ENCODE measurements at regions not wholly inside any gene's neighbourhood (a gene's known extent, or its start where the extent isn't known, plus 50 kb on each side); places are given as distances from the start of the nearest gene placed in this dataset.

DNA sequence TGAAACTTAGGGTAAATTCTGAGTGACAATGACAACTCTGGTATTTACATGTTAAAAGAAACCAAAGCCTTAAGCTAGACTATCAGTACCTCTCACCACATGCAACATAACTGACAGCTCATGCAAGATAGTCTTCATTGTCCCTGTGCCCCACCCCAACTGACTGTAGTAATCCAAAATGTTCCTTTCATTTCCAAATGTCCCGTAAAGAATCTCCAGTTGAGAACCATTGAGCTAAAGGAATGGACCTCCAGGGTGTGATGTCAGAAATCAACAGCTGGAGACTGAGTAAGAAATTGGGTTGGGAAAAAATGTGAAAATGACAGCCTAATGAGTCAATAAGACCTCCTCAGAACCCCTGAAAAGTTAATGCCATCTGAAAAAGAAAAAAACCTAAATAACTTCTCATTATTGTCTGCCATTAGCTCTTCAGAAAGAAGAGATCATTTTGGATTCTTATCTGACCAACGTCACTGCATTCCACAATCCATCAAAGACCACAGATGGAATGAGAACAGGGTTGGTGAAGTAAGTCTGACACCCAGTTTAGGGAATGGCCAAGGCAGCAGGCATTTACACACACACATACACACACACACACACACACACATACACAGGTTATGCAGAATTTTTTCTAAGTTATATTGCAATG lies 51.7 kb upstream of the ACVR2A start:
- DNase-seq (ENCODE audit: low read depth in 4 of 4, low spot score in 2 of 4) = no peak

DNA sequence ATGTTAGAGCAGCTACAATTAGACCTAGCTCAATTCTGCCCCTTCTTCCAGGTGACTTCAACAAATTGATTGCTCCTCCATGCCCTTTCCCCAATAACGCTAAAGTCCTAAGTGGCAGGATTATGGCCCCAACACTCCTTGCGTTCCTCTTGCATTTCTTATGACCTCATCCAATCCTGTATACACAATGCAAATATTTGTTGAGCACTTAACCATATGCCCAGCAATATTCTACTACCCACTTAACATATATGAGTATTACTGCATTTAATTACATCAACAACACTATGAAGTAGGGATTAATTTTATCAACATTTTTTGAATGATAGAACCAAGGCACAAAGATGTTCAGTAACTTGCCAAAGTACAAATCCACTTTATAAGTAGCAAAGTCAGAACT lies 54.2 kb upstream of the ACVR2A start:
- no peak for DNase-seq (ENCODE audit: low read depth in 4 of 4, low spot score in 2 of 4)

- DNase-seq (ENCODE audit: low read depth in 4 of 4, low spot score in 2 of 4) = no peak
Observed at GRCh38 chr2:147789720-147790119, 55.1 kb upstream of the ACVR2A start.

DNA sequence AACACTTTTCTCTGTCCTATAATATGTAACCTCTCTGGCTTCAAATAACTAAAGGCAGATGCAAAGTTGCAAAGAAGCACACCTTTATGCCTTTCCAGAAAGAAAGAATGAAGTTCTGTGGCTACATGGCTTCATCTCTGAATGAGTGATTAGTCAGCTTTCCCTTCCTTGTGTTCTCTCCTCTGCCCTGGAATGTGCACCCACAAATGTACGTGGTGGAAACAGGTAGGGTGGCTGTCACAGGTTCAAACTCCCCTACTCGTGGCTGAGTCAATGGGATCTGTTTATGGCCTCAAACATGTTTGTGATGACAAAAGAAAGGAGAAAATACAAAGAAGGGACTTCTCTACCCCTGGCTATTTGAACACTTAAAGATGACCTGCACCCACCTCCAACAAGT lies 55.5 kb upstream of the ACVR2A start:
- DNase-seq (ENCODE audit: low read depth in 4 of 4, low spot score in 2 of 4) = no peak

GRCh38 chr2:147782141-147782930 lies 62.5 kb upstream of the ACVR2A start:
- DNase-seq (ENCODE audit: low read depth in 4 of 4, low spot score in 2 of 4) = no peak

DNA sequence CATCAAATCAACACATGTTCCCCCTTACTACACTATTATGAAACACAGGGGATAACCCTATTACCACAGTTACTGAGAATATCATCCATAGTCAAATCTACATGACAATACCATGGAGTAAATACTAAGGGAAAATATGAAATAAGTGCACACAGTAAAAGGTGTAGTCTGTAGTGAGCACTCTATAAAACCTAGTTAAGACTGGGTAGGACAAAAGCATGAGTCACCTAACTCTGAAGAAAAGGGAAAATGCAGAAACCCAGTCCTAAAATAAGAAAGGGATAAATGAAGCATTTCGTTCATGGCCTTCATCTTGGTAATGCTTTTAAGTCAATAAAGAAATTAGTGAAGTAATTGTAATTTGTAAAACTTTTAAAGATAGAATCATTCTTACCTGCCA lies 65.4 kb upstream of the ACVR2A start:
- no peak for DNase-seq (ENCODE audit: low read depth in 4 of 4, low spot score in 2 of 4)

GRCh38 chr2:147777394-147777793 lies 67.4 kb upstream of the ACVR2A start:
- no peak for DNase-seq (ENCODE audit: low read depth in 4 of 4, low spot score in 2 of 4)

DNA sequence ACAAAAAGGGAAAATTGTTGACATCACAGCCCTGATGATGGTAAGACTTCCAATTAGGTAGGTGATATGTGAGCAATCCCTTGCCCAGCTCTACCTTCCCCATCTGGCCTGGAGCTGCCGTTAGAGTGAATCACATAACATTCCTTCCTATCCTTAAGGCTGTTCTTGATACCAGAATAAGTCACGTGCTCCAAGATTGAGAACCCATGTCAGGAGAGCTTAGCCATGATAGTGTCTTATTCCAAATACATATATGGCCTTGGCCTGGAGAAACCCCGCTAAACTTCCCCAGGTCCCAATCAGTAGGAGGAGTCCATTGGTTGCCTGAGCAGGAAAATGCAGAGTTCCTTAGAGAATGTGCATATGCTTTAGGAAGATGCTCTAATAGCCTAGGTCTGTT lies 70.0 kb upstream of the ACVR2A start:
- no peak for DNase-seq (ENCODE audit: low read depth in 4 of 4, low spot score in 2 of 4)

GRCh38 chr2:147773479-147773878 lies 71.3 kb upstream of the ACVR2A start:
- DNase-seq (ENCODE audit: low read depth in 4 of 4, low spot score in 2 of 4) = no peak

- no peak for DNase-seq (ENCODE audit: low read depth in 4 of 4, low spot score in 2 of 4)
Observed at GRCh38 chr2:147772781-147773180, 72.0 kb upstream of the ACVR2A start.

GRCh38 chr2:147763861-147764260 lies 81.0 kb upstream of the ACVR2A start:
- no peak for DNase-seq (ENCODE audit: low read depth in 4 of 4, low spot score in 2 of 4)

- DNase-seq (ENCODE audit: low read depth in 4 of 4, low spot score in 2 of 4) = no peak
Observed at GRCh38 chr2:147760984-147761383, 83.8 kb upstream of the ACVR2A start.

- DNase-seq (ENCODE audit: low read depth in 4 of 4, low spot score in 2 of 4) = no peak
Observed at GRCh38 chr2:147759536-147759935, 85.3 kb upstream of the ACVR2A start.

DNA sequence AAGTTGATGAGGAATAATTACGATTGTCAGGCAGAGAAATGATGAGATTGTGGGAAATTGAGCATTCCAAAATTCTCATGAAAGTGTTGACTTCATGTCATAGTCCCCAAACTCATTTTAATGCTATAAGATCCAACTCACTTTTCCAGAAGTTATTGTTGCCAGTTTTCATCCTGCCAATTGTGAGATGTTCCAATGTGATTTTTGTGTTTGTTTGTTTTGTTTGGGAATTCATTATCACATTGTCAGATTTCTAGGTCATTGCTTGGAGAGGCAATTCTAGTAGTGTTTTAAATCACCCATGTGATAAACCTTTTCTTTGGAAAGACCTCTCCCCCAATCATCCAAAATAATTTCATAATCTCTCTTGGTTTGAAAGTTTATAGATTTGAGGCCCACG lies 86.0 kb upstream of the ACVR2A start:
- no peak for DNase-seq (ENCODE audit: low read depth in 4 of 4, low spot score in 2 of 4)

DNA sequence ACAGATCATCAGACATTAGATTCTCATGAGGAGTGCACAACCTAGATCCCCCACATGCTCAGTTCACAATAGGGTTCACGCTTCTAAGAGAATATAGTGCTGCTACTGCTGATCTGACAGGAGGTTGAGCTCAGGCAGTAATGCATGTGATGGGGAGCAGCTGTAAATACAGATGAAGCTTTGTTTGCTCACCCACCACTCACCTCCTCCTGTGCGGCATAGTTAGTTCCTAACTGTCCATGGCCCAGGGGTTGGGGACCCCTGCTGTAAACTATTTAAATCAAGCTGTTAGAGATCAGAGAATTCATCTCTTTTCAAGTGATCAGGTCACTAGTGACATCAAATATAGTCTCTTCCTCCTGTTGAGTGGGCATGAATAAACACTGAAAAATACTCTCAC lies 88.8 kb upstream of the ACVR2A start:
- no peak for DNase-seq (ENCODE audit: low read depth in 4 of 4, low spot score in 2 of 4)

DNA sequence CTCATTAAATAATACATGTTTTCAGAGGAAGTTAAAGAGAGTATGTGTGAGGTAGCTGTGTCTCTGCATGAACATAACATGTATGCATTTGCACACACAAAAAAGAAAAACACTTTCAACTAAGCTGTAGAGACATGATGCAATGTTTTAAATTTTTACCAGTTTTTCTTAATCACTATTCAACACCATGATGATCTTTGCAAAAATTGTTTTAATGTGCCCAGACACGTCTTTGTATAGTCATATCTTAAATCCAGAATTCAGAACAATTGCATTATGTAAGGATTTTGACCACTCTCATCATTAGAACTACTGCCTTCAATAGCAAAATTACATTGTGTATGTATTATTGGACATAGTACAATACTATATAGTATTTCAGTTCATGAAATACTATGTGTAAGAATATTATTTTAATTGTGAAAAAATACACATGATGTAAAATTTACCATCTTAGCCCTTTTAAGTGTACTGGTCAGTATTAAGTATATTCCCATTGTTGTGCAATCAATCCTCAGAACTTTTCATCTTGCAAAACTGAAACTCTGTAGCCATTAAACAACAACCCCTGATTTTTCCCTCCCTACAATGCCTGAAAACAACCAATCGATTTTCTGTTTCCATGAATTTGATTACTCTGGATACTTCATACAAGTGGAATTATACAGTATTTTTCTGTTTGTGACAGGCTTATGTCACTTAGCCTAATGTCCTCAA lies 104.5 kb upstream of the ACVR2A start:
- DNase-seq (ENCODE audit: low read depth in 4 of 4, low spot score in 2 of 4) = no peak

GRCh38 chr2:147739508-147739907 lies 105.3 kb upstream of the ACVR2A start:
- DNase-seq (ENCODE audit: low read depth in 4 of 4, low spot score in 2 of 4) = no peak

DNA sequence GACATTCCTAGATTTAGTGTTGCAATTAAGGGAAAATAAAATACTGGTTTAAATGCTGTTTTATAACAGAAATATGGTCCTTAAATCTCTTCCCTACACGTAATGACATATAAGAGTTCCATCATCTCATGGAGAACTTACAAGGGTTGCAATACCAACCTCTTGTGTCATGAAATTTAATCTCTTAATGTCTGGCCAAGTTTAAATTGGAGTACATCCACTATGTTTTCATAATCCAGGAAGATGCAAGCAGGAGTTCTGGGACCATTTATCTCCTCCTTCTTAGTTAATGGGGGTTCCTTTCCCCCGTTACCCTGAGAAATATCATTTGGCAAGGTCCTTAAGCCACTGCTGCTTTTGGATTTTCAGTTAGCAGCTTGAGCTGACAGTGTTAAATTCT lies 126.0 kb upstream of the ACVR2A start:
- no peak for DNase-seq (ENCODE audit: low read depth in 4 of 4, low spot score in 2 of 4)

- DNase-seq (ENCODE audit: low read depth in 4 of 4, low spot score in 2 of 4) = no peak
Observed at GRCh38 chr2:147716906-147717305, 127.9 kb upstream of the ACVR2A start.

DNA sequence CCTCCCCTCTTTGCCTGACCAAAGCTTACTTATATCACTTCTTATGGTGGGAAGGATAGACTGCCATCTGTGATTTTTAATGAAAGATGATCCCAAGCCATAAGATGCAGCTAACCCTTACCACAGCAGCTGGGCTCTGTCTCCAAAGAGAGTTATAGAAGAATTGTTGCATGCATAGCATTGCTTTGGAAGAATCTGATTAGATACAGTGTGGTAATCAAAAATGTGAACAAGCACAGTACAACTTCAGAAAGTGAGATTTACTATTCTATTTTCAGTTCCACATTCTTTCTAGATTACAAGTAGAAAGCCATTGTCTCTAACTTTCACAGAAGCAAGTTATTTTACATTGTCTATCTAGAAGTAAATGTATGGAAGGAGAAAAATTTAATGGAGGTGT lies 129.0 kb upstream of the ACVR2A start:
- DNase-seq (ENCODE audit: low read depth in 4 of 4, low spot score in 2 of 4) = no peak

DNA sequence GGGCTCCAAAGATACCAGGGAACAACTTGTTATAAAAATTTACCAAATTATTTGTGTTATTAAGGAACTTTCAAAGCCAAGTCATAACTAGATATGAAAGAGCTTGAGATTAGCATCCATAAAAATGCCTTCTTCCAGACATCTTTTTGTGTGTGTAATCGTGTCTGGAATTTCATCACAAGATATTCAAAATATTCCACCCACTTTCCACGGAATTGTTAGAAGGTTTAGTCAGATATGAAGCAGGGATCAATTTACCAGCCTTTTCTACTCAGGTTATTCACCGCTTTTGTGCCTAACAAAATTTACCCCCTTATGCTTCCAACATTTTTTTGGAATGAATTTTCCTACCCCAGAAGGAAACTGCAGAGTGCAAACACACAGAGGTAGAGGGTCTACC lies 130.2 kb upstream of the ACVR2A start:
- DNase-seq (ENCODE audit: low read depth in 4 of 4, low spot score in 2 of 4) = no peak

DNA sequence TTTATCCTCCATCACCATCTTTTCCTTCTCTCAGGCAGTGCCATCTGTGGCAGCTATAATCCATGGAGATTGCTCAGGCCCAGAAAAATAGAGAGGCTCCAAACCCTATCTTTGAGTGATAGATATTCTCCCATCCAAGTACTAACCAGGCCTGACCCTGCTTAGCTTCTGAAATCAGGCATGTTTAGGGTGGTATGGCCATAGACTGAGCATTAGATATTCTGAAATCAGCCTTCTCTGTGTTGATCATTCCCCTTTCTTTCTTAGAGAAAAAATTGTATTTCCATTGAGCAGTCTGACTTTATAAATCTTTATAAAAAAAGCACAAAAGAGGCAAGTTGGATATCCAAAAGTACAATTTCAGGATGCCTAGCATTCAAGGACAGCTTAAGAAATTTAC lies 131.5 kb upstream of the ACVR2A start:
- DNase-seq (ENCODE audit: low read depth in 4 of 4, low spot score in 2 of 4) = no peak

All from left renal cortex interstitium (tissue), 4 donors.